T-helper 1 cell (primary cell): ENCODE measurements at regions not wholly inside any gene's neighbourhood (a gene's known extent, or its start where the extent isn't known, plus 50 kb on each side); places are given as distances from the start of the nearest gene placed in this dataset.

Experiments
- DNase-seq, 5 donors: peaks; one replicate each; pipeline ENCODE4 v3.0.0-alpha.2; 2012 to 2020

GRCh38 chr2:64770137-64770780 is 116.5 kb upstream of the SERTAD2 start:
- no peak for DNase-seq

GRCh38 chr2:64770781-64771334 is 117.1 kb upstream of the SERTAD2 start:
- DNase-seq, result no peak

- no peak for DNase-seq
Observed at GRCh38 chr2:64771737-64772136, 118.0 kb upstream of the SERTAD2 start.

GRCh38 chr2:64773461-64774118 is 119.9 kb upstream of the SERTAD2 start:
- no peak for DNase-seq

- no peak for DNase-seq
Observed at GRCh38 chr2:64777841-64778240, 124.1 kb upstream of the SERTAD2 start.

- no peak for DNase-seq
Observed at GRCh38 chr2:64779117-64779690, 125.5 kb upstream of the SERTAD2 start.

- DNase-seq, result no peak
Observed at GRCh38 chr2:64780041-64780440, 126.3 kb upstream of the SERTAD2 start.

GRCh38 chr2:64781711-64782390 is 128.1 kb upstream of the SERTAD2 start:
- no peak for DNase-seq

GRCh38 chr2:64784168-64785061 is 130.7 kb upstream of the SERTAD2 start:
- DNase-seq, result no peak

- DNase-seq, result no peak
Observed at GRCh38 chr2:64785245-64785644, 131.5 kb upstream of the SERTAD2 start.

GRCh38 chr2:64786343-64787018 is 132.8 kb upstream of the SERTAD2 start:
- no peak for DNase-seq

- no peak for DNase-seq
Observed at GRCh38 chr2:64787019-64787365, 133.3 kb upstream of the SERTAD2 start.

GRCh38 chr2:64787698-64788097 is 134.0 kb upstream of the SERTAD2 start:
- no peak for DNase-seq

GRCh38 chr2:64789466-64790320 is 136.0 kb upstream of the SERTAD2 start:
- no peak for DNase-seq

- DNase-seq, result no peak
Observed at GRCh38 chr2:64792300-64792699, 138.6 kb upstream of the SERTAD2 start.

- no peak for DNase-seq
Observed at GRCh38 chr2:64792995-64793639, 139.4 kb upstream of the SERTAD2 start.

- DNase-seq, result no peak
Observed at GRCh38 chr2:64793701-64794100, 140.0 kb upstream of the SERTAD2 start.

- DNase-seq, result no peak
Observed at GRCh38 chr2:64794426-64794995, 140.8 kb upstream of the SERTAD2 start.

- DNase-seq, result no peak
Observed at GRCh38 chr2:64795024-64795592, 141.4 kb upstream of the SERTAD2 start.

GRCh38 chr2:64796926-64797325 is 143.2 kb upstream of the SERTAD2 start:
- no peak for DNase-seq
